Colonic mucosa (tissue), 4 donors: ENCODE measurements at regions not wholly inside any gene's neighbourhood (a gene's known extent, or its start where the extent isn't known, plus 50 kb on each side); places are given as distances from the start of the nearest gene placed in this dataset.

ENCODE experiments used
- DNase-seq: peaks from one replicate; pipeline ENCODE4 v3.0.0-alpha.2; 2020
- H3K27ac ChIP-seq: fragments of 200-600 bp; one replicate; pipeline ENCODE4 v1.8.0; 2021
- H3K27me3 ChIP-seq: fragments of 200-600 bp; one replicate; pipeline ENCODE4 v1.8.0; 2021
- H3K36me3 ChIP-seq: fragments of 200-600 bp; one replicate; pipeline ENCODE4 v1.8.0; 2021
- H3K4me1 ChIP-seq: fragments of 200-600 bp; one replicate; pipeline ENCODE4 v1.8.0; 2021; ENCODE audit warnings: mild to moderate bottlenecking
- H3K4me3 ChIP-seq: fragments of 200-600 bp; one replicate; pipeline ENCODE4 v1.8.0; 2021
- H3K9ac ChIP-seq, 2 donors: one replicate each; pipeline ENCODE4 v1.7.0; 2013; ENCODE audit warnings: control low read depth in 2 of 2, low read depth in 2 of 2, low read length in 2 of 2
- H3K9me3 ChIP-seq: fragments of 200-600 bp; one replicate; pipeline ENCODE4 v1.8.0; 2021
- intact Hi-C: fragments of 100-400 bp; cut with DNase I; formaldehyde crosslinking; loops from one replicate; pipeline ENCODE4 v1.14.1; 2022
- TF ChIP-seq, protein P1 (sequence below): fragments of 200-600 bp; IDR thresholded peaks from one replicate; pipeline ENCODE4 v1.8.0; 2022; ENCODE audit warnings: antibody characterized with exemption, mild to moderate bottlenecking
- donor health status: healthy.
- donor health status: DM: no; HTN: no; CAD: no.
- donor health status: DM: no; HTN: no; CAD: no.

- no peaks in the 10 kb centered on the region for H3K9me3 ChIP-seq
- intact Hi-C loops, result no loop called here
- no peak overlapping the region for H3K27ac ChIP-seq
- TF ChIP-seq, protein P1, sequence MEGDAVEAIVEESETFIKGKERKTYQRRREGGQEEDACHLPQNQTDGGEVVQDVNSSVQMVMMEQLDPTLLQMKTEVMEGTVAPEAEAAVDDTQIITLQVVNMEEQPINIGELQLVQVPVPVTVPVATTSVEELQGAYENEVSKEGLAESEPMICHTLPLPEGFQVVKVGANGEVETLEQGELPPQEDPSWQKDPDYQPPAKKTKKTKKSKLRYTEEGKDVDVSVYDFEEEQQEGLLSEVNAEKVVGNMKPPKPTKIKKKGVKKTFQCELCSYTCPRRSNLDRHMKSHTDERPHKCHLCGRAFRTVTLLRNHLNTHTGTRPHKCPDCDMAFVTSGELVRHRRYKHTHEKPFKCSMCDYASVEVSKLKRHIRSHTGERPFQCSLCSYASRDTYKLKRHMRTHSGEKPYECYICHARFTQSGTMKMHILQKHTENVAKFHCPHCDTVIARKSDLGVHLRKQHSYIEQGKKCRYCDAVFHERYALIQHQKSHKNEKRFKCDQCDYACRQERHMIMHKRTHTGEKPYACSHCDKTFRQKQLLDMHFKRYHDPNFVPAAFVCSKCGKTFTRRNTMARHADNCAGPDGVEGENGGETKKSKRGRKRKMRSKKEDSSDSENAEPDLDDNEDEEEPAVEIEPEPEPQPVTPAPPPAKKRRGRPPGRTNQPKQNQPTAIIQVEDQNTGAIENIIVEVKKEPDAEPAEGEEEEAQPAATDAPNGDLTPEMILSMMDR, result no peak
- no peaks in the 10 kb centered on the region for H3K4me1 ChIP-seq
- H3K4me3 ChIP-seq, result no peak overlapping the region
- no peak overlapping the region for H3K9ac ChIP-seq
- H3K27me3 ChIP-seq, result no peaks in the 10 kb centered on the region
- H3K36me3 ChIP-seq, result no peaks in the 10 kb centered on the region
- no peak for DNase-seq
These were observed 113.2 kb upstream of the SATB2 start for GRCh38 chr2:199570934-199571333.

DNA sequence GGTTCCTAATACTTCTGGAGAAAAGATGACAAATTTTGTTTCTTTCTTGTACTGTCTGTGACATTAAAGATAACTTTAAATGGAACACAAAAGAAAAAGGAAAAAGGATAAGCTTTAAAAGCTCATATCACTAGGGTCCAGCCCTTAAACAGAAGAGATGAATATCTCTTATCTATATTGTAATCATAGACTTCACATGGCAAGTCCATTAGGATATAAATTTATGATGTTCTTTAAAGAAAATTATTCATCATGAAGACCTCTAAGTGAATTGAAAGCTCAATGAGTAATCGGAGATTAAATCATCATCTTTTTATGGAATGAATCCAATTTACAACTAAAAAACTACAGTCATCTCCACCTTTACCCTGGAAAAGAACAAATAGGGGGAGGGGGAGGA, 111.6 kb upstream of the SATB2 start:
- no peaks in the 10 kb centered on the region for H3K4me1 ChIP-seq

DNA sequence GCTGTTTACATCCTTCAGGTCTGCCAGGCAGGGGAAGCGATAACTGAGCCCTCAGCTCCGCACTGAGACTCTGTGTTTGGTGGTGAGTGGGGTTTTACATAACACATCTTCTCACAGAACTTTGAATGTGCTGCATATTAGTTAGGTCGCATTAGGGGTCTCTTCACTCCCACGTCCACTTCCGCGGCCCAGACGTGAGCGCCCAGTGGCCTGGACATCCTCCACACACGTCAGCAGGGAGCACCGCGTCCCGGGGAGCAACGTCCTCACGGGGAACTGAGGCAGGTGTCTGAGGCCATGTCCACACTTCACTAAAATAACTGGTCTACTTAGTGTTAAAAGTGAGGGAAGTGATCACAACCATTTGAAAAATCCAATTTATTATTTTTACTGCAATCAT, 100.4 kb upstream of the SATB2 start:
- H3K4me1 ChIP-seq, result no peaks in the 10 kb centered on the region
- H3K9ac ChIP-seq, result no peak overlapping the region
- DNase-seq, result no peak
- TF ChIP-seq, protein P1, result no peak
- H3K4me3 ChIP-seq, result no peak overlapping the region
- H3K9me3 ChIP-seq, result no peaks in the 10 kb centered on the region
- intact Hi-C loops, result no loop called here
- no peaks in the 10 kb centered on the region for H3K27me3 ChIP-seq
- H3K36me3 ChIP-seq, result no peaks in the 10 kb centered on the region
- no peak overlapping the region for H3K27ac ChIP-seq

More for the DNA sequence above, 111.6 kb upstream of the SATB2 start:
- Histone ChIP-seq H3K4me3 (no peak overlapping the region), H3K9ac (no peak overlapping the region), H3K27me3 (no peaks in the 10 kb centered on the region), H3K27ac (no peak overlapping the region), H3K9me3 (no peaks in the 10 kb centered on the region), H3K36me3 (no peaks in the 10 kb centered on the region)
- intact Hi-C loops, result no loop called here
- DNase-seq, result no peak
- TF ChIP-seq, protein P1, result no peak

DNA sequence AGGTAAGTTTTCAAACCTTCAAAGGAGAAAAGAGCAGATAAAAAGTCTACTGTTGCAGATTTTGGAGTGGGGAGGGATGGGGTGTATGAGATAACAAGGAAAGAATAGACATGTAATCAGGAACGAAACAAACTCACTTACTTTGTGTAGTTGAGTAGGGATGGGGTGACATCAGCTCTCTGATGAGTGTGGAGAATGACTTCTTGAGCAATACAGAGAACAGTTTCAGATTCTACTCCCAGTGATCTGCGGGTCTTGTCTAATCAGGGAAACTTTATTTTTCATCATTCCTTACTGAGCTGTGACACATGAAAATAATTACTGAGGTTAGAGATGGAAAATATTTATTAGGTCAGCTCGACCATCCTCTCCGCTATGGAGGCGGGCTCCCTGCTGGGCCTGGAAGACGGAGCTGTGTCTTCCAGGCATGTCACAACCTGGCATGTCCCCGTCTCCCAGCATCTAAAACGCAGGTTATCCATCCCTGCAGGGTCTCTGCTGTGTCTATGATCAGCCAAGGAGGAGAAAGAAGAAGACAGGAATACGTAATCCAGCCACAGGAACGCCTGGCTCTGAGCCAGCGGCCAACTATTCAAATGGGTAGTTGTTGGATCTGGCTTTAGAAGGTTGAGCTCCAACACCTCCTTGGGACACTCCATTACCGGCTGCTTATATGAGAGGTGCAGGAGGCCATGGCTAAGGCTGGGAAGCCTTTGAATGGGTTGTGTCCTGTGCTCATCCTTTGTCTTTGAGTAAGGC, 99.0 kb upstream of the SATB2 start:
- intact Hi-C loops, result no loop called here
- Histone ChIP-seq H3K9ac (no peak overlapping the region), H3K9me3 (no peaks in the 10 kb centered on the region), H3K36me3 (no peaks in the 10 kb centered on the region), H3K27ac (no peak overlapping the region), H3K4me3 (no peak overlapping the region), H3K27me3 (no peaks in the 10 kb centered on the region), H3K4me1 (no peaks in the 10 kb centered on the region)
- DNase-seq, result no peak
- TF ChIP-seq, protein P1, result no peak

DNA sequence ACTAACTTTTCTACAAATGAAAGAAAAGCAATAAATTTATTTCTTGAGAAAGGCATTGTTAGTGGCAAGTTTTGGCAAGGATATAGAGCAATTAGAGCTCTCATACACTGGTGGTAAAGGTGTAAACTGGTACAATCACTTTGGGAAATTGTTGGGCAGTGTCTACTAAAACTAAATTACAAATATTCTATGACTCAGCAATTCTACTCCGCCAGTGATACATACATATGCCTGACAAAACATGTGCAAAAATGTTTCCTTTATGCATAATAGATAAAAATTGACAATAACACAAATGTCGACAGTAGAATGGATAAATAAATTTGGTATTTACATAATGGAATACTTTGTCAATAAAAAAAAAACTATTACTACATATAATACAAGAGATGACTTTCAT, 96.3 kb upstream of the SATB2 start:
- DNase-seq, result no peak
- H3K4me3 ChIP-seq, result no peak overlapping the region
- no peak overlapping the region for H3K9ac ChIP-seq
- H3K27ac ChIP-seq, result no peak overlapping the region
- intact Hi-C loops, result no loop called here
- no peaks in the 10 kb centered on the region for H3K4me1 ChIP-seq
- no peaks in the 10 kb centered on the region for H3K9me3 ChIP-seq
- H3K27me3 ChIP-seq, result no peaks in the 10 kb centered on the region
- H3K36me3 ChIP-seq, result no peaks in the 10 kb centered on the region
- TF ChIP-seq, protein P1, result no peak
